HEK293T (cell line): ENCODE measurements at regions not wholly inside any gene's neighbourhood (a gene's known extent, or its start where the extent isn't known, plus 50 kb on each side); places are given as distances from the start of the nearest gene placed in this dataset.

ENCODE experiments used
- BHLHE40 ChIP-seq: fragments of 450-650 bp; IDR thresholded peaks from 2 replicates; pipeline ENCODE4 v1.6.1; 2016; ENCODE audit warnings: mild to moderate bottlenecking, moderate library complexity, borderline replicate concordance
- CTBP1 ChIP-seq: fragments of 450-650 bp; IDR thresholded peaks from 2 replicates; pipeline ENCODE4 v1.6.1; 2016; ENCODE audit warnings: borderline replicate concordance
- FOXM1 ChIP-seq: fragments of 450-650 bp; IDR thresholded peaks from 2 replicates; pipeline ENCODE4 v1.6.1; 2017; ENCODE audit warnings: mild to moderate bottlenecking, borderline replicate concordance
- HDGF ChIP-seq: fragments of 450-650 bp; IDR thresholded peaks from 2 replicates; pipeline ENCODE4 v1.6.1; 2017; ENCODE audit warnings: antibody characterized with exemption, borderline replicate concordance
- LEF1 ChIP-seq: fragments of 450-650 bp; IDR thresholded peaks from 2 replicates; pipeline ENCODE4 v1.6.1; 2017; ENCODE audit warnings: mild to moderate bottlenecking, borderline replicate concordance

- TF ChIP-seq HDGF (no peak), LEF1 (no peak), CTBP1 (no peak), FOXM1 (no peak), BHLHE40 (no peak)
These were observed 82.7 kb upstream of the SLC39A10 start for GRCh38 chr2:195574312-195574711.
